ENCODE measurements at regions not wholly inside any gene's neighbourhood (a gene's known extent, or its start where the extent isn't known, plus 50 kb on each side); places are given as distances from the start of the nearest gene placed in this dataset.
A peak's percentile ranks its signal among the peaks of the same experiment; 100 is the strongest.

DNA sequence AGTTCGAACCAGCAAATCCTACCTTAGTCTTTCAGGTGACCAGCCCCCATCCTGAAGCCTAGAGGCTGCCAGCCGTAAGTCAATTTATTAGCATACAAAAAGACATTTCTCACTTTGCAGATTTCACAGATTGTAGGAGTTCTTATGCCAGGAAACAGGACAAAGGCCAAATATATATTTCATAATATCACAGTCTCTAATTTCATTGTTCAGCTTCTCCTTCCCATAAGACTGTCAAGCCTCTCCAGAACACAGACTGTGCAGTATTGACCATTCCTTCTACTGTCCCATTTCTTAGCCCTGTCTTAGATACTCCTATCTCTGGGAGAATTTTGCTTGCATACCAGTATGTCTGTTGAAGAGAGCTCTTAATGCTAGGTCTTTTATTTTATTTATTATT is 89.2 kb upstream of the RESF1 start:
- Histone ChIP-seq H3K9me3 (no peaks in the 10 kb centered on the region), H3K4me2 (no peak overlapping the region), H3K27ac (no peak overlapping the region), H3K4me3 (no peak overlapping the region), H3K4me1 (peaks cover under 1% of the 10 kb centered on the region; the same call in 1 of the 3 replicates)
- TF ChIP-seq HEYL (CRISPR knock-in tag; IDR thresholded peaks at IDR 0.05) = no peak
- TF ChIP-seq EP300 (IDR thresholded peaks at IDR 0.05) = no peak
- TF ChIP-seq SREBF2 (IDR thresholded peaks at IDR 0.05) = no peak
- TF ChIP-seq NR3C1 (IDR thresholded peaks at IDR 0.05) = no peak
- TF ChIP-seq MAFK (IDR thresholded peaks at IDR 0.05; ENCODE audit: partially characterized antibody) = no peak
- TF ChIP-seq, protein P1, sequence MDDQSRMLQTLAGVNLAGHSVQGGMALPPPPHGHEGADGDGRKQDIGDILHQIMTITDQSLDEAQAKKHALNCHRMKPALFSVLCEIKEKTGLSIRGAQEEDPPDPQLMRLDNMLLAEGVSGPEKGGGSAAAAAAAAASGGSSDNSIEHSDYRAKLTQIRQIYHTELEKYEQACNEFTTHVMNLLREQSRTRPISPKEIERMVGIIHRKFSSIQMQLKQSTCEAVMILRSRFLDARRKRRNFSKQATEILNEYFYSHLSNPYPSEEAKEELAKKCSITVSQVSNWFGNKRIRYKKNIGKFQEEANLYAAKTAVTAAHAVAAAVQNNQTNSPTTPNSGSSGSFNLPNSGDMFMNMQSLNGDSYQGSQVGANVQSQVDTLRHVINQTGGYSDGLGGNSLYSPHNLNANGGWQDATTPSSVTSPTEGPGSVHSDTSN (IDR thresholded peaks at IDR 0.05) = no peak
- TF ChIP-seq ZC3H11A (IDR thresholded peaks at IDR 0.05) = no peak
- no peak for TF ChIP-seq KDM1A (IDR thresholded peaks at IDR 0.05; ENCODE audit: low read depth)
- TF ChIP-seq RNF2 (IDR thresholded peaks at IDR 0.05; ENCODE audit: borderline replicate concordance, low read depth) = no peak
- TF ChIP-seq EHMT2 (IDR thresholded peaks at IDR 0.05; ENCODE audit: low read depth) = no peak
- TF ChIP-seq NFE2L2 (conservative IDR thresholded peaks at IDR 0.05; ENCODE audit: low read length) = no peak
- TF ChIP-seq ELK1 (IDR thresholded peaks at IDR 0.05; ENCODE audit: low read depth, low read length) = no peak
- TF ChIP-seq FOXS1 (CRISPR knock-in tag; IDR thresholded peaks at IDR 0.05) = no peak
- no peak for TF ChIP-seq POLR2A (IDR thresholded peaks at IDR 0.05; ENCODE audit: low read length)
- FAIRE-seq (no peak), DNase-seq (ENCODE audit: low read depth in 1 of 2, low spot score in 1 of 2) (no peak), ATAC-seq (no peak)
- CTCF ChIA-PET = no interaction called here
- POLR2A ChIA-PET = no interaction called here
- WGBS (ENCODE audit: missing lambda C conversion rate) = 61% methylated on average over 2 of the region's 2 CpGs

DNA sequence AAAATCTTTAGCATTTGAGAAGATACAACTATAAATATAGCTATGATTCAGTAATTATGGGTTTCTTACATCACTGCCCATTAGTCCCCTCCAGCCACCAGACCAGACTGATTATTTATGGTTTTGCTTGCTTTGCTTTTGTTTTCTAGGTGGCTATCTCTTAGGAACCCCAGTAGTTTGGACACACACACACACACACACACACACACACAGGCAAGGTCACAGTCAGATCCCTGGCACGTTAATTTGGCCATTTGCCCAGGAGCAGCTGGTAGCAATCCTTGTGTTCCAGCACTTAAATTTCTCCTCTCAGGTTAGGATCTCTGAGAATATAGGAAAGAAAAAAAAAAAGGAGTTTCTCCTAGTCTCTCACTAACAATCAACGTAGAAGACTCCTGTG is 90.2 kb upstream of the RESF1 start:
- ChIA-PET CTCF (interaction anchor here (0.7 kb wide), 1 partner anchor 149 kb away, joined by 4 read pairs; no protein-coding TSS in a partner anchor), POLR2A (no interaction called here)
- Histone ChIP-seq H3K4me2 (no peak overlapping the region), H3K4me1 (no peaks in the 10 kb centered on the region), H3K9me3 (no peaks in the 10 kb centered on the region), H3K27ac (no peak overlapping the region), H3K4me3 (no peak overlapping the region)
- FAIRE-seq (no peak), ATAC-seq (no peak; a peak in 1 of 6 replicates), DNase-seq (ENCODE audit: low read depth in 1 of 2, low spot score in 1 of 2) (peak in 1 of 2 experiments; percentile 46)
- TF ChIP-seq USF2 (IDR thresholded peaks at IDR 0.05) (no peak), HEYL (CRISPR knock-in tag; IDR thresholded peaks at IDR 0.05) (no peak), RAD21 (conservative IDR thresholded peaks at IDR 0.05 in 1 of 2, IDR thresholded peaks at IDR 0.05 in 1 of 2) (no peak), POLR2AphosphoS2 (conservative IDR thresholded peaks at IDR 0.05; ENCODE audit: low read length) (no peak), CHD2 (IDR thresholded peaks at IDR 0.05; ENCODE audit: low read length, partially characterized antibody) (no peak), ESRRA (IDR thresholded peaks at IDR 0.05; ENCODE audit: borderline replicate concordance, low read length) (no peak), ZC3H11A (IDR thresholded peaks at IDR 0.05) (no peak), CBX2 (IDR thresholded peaks at IDR 0.05; ENCODE audit: borderline replicate concordance, low read depth) (no peak), HOXB5 (CRISPR knock-in tag; IDR thresholded peaks at IDR 0.05) (no peak), JUNB (IDR thresholded peaks at IDR 0.05) (no peak), POLR2A (IDR thresholded peaks at IDR 0.05; ENCODE audit: low read length) (no peak), HOXA7 (CRISPR knock-in tag; IDR thresholded peaks at IDR 0.05) (no peak)
- WGBS (ENCODE audit: missing lambda C conversion rate) = 18% methylated on average over 2 of the region's 2 CpGs

DNA sequence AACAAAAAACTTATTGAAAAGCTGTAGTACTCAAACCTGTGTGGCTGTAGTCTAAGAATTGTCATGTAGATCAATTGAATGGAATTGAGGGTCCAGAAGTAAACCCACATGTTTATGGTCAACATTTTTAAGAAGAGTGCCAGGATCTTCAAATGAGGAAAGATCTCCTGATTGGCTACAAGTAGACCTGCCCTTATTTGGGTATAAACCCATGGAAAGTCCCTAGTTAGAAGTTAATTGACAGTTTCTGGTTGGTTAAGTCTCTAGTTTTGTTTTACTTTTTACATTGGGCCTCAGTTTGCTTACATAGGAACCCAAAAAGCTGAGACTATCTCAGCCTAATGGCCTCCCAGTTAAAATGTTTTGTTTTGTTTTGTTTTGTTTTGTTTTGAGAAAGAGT is 91.9 kb upstream of the RESF1 start:
- Histone ChIP-seq H3K4me3 (no peak overlapping the region), H3K4me1 (no peaks in the 10 kb centered on the region), H3K27ac (no peak overlapping the region), H3K9me3 (no peaks in the 10 kb centered on the region), H3K4me2 (no peak overlapping the region)
- ATAC-seq = no peak
- CTCF ChIA-PET = no interaction called here
- DNase-seq (ENCODE audit: low read depth in 1 of 2, low spot score in 1 of 2) = no peak
- POLR2A ChIA-PET = no interaction called here
- FAIRE-seq = no peak
- TF ChIP-seq HOXB5 (CRISPR knock-in tag; IDR thresholded peaks at IDR 0.05) (no peak), RAD21 (conservative IDR thresholded peaks at IDR 0.05 in 1 of 2, IDR thresholded peaks at IDR 0.05 in 1 of 2) (no peak), MAZ (IDR thresholded peaks at IDR 0.05; ENCODE audit: borderline replicate concordance, low read depth, low read length) (no peak), E2F6 (IDR thresholded peaks at IDR 0.05; ENCODE audit: borderline replicate concordance, low read depth) (no peak), EHF (CRISPR knock-in tag; IDR thresholded peaks at IDR 0.05) (no peak), POLR2AphosphoS2 (conservative IDR thresholded peaks at IDR 0.05; ENCODE audit: low read length) (no peak), JUN (IDR thresholded peaks at IDR 0.05) (no peak), MYC (IDR thresholded peaks at IDR 0.05; ENCODE audit: borderline replicate concordance, low read length) (no peak), FOSB (CRISPR knock-in tag; IDR thresholded peaks at IDR 0.05) (no peak), HOXA7 (CRISPR knock-in tag; IDR thresholded peaks at IDR 0.05) (no peak), MAFK (IDR thresholded peaks at IDR 0.05; ENCODE audit: partially characterized antibody) (no peak), SREBF2 (IDR thresholded peaks at IDR 0.05) (no peak), BCL3 (IDR thresholded peaks at IDR 0.05) (no peak), CBX2 (IDR thresholded peaks at IDR 0.05; ENCODE audit: borderline replicate concordance, low read depth) (no peak)
- TF ChIP-seq, protein P1 (IDR thresholded peaks at IDR 0.05) = no peak
